HG03442 (cell line): ENCODE measurements at regions not wholly inside any gene's neighbourhood (a gene's known extent, or its start where the extent isn't known, plus 50 kb on each side); places are given as distances from the start of the nearest gene placed in this dataset.

Experiments used
- ATAC-seq: cut with Tn5 transposase; IDR thresholded peaks from one replicate; pipeline ENCODE4 v1.9.1; 2021; ENCODE audit warnings: mild to moderate bottlenecking, moderate library complexity; ENCODE audit not compliant: unreplicated experiment

- no peak for ATAC-seq
These were observed 599.6 kb downstream of the CDH18 start for GRCh38 chr5:19388391-19388790.

- ATAC-seq = no peak
These were observed 587.0 kb downstream of the CDH18 start for GRCh38 chr5:19401032-19401431.

- ATAC-seq = no peak
These were observed 581.2 kb downstream of the CDH18 start for GRCh38 chr5:19406576-19407365.

GRCh38 chr5:19408149-19408548 lies 579.9 kb downstream of the CDH18 start:
- no peak for ATAC-seq

- ATAC-seq = no peak
These were observed 576.1 kb downstream of the CDH18 start for GRCh38 chr5:19411936-19412335.
